Keratinocyte (primary cell): ENCODE measurements at regions not wholly inside any gene's neighbourhood (a gene's known extent, or its start where the extent isn't known, plus 50 kb on each side); places are given as distances from the start of the nearest gene placed in this dataset.
A peak's percentile ranks its signal among the peaks of the same experiment; 100 is the strongest.

Source experiments
- DNase-seq: peaks from one replicate; pipeline ENCODE4 v3.0.0-alpha.2; 2011; ENCODE audit warnings: low read depth, missing footprints, low spot score
- FAIRE-seq: peaks from 2 replicates; lab custom pipeline; 2011; peaks lifted over from hg19 to GRCh38; lab: Jason Lieb, UNC
- H2AFZ ChIP-seq: 2 replicates; pipeline ENCODE4 v1.6.0; 2012; ENCODE audit warnings: low read length, control low read depth, inconsistent platforms; ENCODE audit not compliant: control insufficient read depth
- H3K27ac ChIP-seq: 2 replicates; pipeline ENCODE4 v1.5.1; 2011; ENCODE audit warnings: low read length; ENCODE audit not compliant: control insufficient read depth, insufficient read depth
- H3K27me3 ChIP-seq: 3 replicates; pipeline ENCODE4 v1.6.0; 2011; ENCODE audit warnings: low read length; ENCODE audit not compliant: control insufficient read depth, insufficient read depth; ENCODE audit errors: extremely low read depth
- H3K36me3 ChIP-seq, 2 experiments: 2 replicates in 1 of 2; 3 replicates in 1 of 2; pipeline ENCODE4 v1.5.1; 2011; ENCODE audit warnings: low read length in 2 of 2, mild to moderate bottlenecking in 1 of 2; ENCODE audit not compliant: control insufficient read depth in 2 of 2, insufficient read depth in 2 of 2; ENCODE audit errors: extremely low read depth in 1 of 2
- H3K4me1 ChIP-seq: 3 replicates; pipeline ENCODE4 v1.5.1; 2011; ENCODE audit warnings: low read length; ENCODE audit not compliant: control insufficient read depth, insufficient read depth; ENCODE audit errors: extremely low read depth
- H3K4me2 ChIP-seq: 3 replicates; pipeline ENCODE4 v1.6.0; 2011; ENCODE audit warnings: low read depth, low read length; ENCODE audit not compliant: control insufficient read depth, insufficient read depth; ENCODE audit errors: extremely low read depth
- H3K4me3 ChIP-seq, 3 experiments: fragments of 200-600 bp in 1 of 3; sonication (generic) in 1 of 3; 2 replicates in 2 of 3; 3 replicates in 1 of 3; pipeline ENCODE4 v1.5.1; 2011 to 2016; ENCODE audit warnings: low read length in 3 of 3, mild to moderate bottlenecking in 3 of 3, control low read depth in 2 of 3, inconsistent platforms in 1 of 3, low read depth in 1 of 3, mixed read lengths in 1 of 3, mixed run types in 1 of 3, moderate library complexity in 1 of 3; ENCODE audit not compliant: control insufficient read depth in 2 of 3, insufficient read depth in 2 of 3; ENCODE audit errors: extremely low read depth in 1 of 3
- H3K79me2 ChIP-seq: 2 replicates; pipeline ENCODE4 v1.6.0; 2012; ENCODE audit warnings: low read length; ENCODE audit not compliant: control insufficient read depth, insufficient read depth
- H3K9ac ChIP-seq: 3 replicates; pipeline ENCODE4 v1.6.0; 2011; ENCODE audit warnings: low read length; ENCODE audit not compliant: control insufficient read depth, insufficient read depth; ENCODE audit errors: extremely low read depth
- H3K9me1 ChIP-seq: 3 replicates; pipeline ENCODE4 v1.6.0; 2011; ENCODE audit warnings: low read length; ENCODE audit not compliant: control insufficient read depth, insufficient read depth; ENCODE audit errors: extremely low read depth
- H3K9me3 ChIP-seq: 2 replicates; pipeline ENCODE4 v1.5.1; 2012; ENCODE audit warnings: low read depth, low read length; ENCODE audit not compliant: control insufficient read depth
- H4K20me1 ChIP-seq: 3 replicates; pipeline ENCODE4 v1.6.0; 2011; ENCODE audit warnings: low read length; ENCODE audit not compliant: control insufficient read depth, insufficient read depth; ENCODE audit errors: extremely low read depth
- EZH2 ChIP-seq: IDR thresholded peaks from one replicate; pipeline ENCODE4 v1.6.1; 2012; ENCODE audit warnings: inconsistent platforms, mild to moderate bottlenecking, low read length, moderate library complexity
- dilution Hi-C: fragments of 300-500 bp; cut with MboI; formaldehyde crosslinking; loops from one replicate; pipeline ENCODE4 v1.7.0; 2020; ENCODE audit warnings: low sequenced_read_pairs; ENCODE audit not compliant: extremely low pct_ligation_motif_present
- TF ChIP-seq, protein P1 (sequence below), 3 experiments: IDR thresholded peaks in 1 of 3; conservative IDR thresholded peaks in 1 of 3; optimal IDR thresholded peaks in 1 of 3; 2 replicates in 2 of 3; 3 replicates in 1 of 3; pipeline versions ENCODE3 to v1.5.1; 2011; ENCODE audit warnings: low read length in 3 of 3, mild to moderate bottlenecking in 3 of 3, moderate library complexity in 2 of 3, control low read depth in 1 of 3, inconsistent platforms in 1 of 3; ENCODE audit not compliant: insufficient read depth in 2 of 3; ENCODE audit errors: extremely low read depth in 1 of 3

DNA sequence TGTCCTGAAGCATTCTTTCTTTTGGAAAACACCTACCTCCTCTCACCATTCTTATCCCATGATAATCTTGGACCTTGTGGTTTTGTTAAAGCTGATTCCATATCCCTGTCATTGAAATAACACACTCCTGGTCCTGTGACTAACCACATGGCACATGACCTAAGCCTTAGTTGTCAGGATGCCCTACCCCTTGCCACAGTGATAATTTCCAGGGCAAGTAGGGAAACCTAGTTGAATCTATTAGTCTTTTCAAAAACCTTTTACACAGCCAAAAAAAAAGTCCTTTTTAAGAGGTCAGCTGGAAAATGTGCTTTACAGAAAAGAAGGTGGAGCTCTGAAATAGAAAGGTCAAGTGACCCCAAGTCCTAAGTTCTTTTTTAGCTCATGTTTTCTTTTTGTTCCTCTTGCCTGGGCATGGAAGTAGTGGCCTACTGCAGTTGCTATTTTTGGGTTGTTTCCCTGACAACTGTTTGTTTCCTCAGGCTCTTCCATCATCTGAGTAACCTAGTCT is 608.4 kb downstream of the LRFN5 start:
- DNase-seq (peak; percentile 65), FAIRE-seq (peak; percentile 94)
- Histone ChIP-seq H2AFZ (peak overlapping the region; percentile 60), H3K79me2 (no peaks in the 10 kb centered on the region), H3K9ac (peak overlapping the region; percentile 62), H3K27ac (peak overlapping the region; percentile 89), H3K4me2 (peak overlapping the region; percentile 58), H3K9me1 (no peaks in the 10 kb centered on the region), H3K9me3 (no peaks in the 10 kb centered on the region), H3K4me3 (no peak overlapping the region), H3K36me3 (no peaks in the 10 kb centered on the region), H3K4me1 (peaks cover 20% of the 10 kb centered on the region), H4K20me1 (no peaks in the 10 kb centered on the region), H3K27me3 (no peaks in the 10 kb centered on the region)
- dilution Hi-C loops, result no loop called here
- TF ChIP-seq, protein P1, sequence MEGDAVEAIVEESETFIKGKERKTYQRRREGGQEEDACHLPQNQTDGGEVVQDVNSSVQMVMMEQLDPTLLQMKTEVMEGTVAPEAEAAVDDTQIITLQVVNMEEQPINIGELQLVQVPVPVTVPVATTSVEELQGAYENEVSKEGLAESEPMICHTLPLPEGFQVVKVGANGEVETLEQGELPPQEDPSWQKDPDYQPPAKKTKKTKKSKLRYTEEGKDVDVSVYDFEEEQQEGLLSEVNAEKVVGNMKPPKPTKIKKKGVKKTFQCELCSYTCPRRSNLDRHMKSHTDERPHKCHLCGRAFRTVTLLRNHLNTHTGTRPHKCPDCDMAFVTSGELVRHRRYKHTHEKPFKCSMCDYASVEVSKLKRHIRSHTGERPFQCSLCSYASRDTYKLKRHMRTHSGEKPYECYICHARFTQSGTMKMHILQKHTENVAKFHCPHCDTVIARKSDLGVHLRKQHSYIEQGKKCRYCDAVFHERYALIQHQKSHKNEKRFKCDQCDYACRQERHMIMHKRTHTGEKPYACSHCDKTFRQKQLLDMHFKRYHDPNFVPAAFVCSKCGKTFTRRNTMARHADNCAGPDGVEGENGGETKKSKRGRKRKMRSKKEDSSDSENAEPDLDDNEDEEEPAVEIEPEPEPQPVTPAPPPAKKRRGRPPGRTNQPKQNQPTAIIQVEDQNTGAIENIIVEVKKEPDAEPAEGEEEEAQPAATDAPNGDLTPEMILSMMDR (optimal IDR thresholded peaks at IDR 0.05 in 1 of 3, IDR thresholded peaks at IDR 0.05 in 1 of 3, conservative IDR thresholded peaks at IDR 0.05 in 1 of 3; ENCODE audit: extremely low read depth in 1 of 3, insufficient read depth in 2 of 3, low read length in 3 of 3), result no peak
- no peak for TF ChIP-seq EZH2

- Histone ChIP-seq H3K9ac (no peak overlapping the region), H3K4me2 (no peak overlapping the region), H3K4me3 (no peak overlapping the region), H3K27ac (no peak overlapping the region), H4K20me1 (no peaks in the 10 kb centered on the region), H3K4me1 (no peaks in the 10 kb centered on the region), H2AFZ (no peak overlapping the region), H3K36me3 (no peaks in the 10 kb centered on the region), H3K9me3 (no peaks in the 10 kb centered on the region), H3K79me2 (no peaks in the 10 kb centered on the region), H3K9me1 (no peaks in the 10 kb centered on the region), H3K27me3 (no peaks in the 10 kb centered on the region)
- TF ChIP-seq EZH2, result no peak
- TF ChIP-seq, protein P1 (optimal IDR thresholded peaks at IDR 0.05 in 1 of 3, IDR thresholded peaks at IDR 0.05 in 1 of 3, conservative IDR thresholded peaks at IDR 0.05 in 1 of 3; ENCODE audit: extremely low read depth in 1 of 3, insufficient read depth in 2 of 3, low read length in 3 of 3), result no peak
- FAIRE-seq (no peak), DNase-seq (no peak)
- dilution Hi-C loops, result no loop called here
Measured at GRCh38 chr14:42200957-42201356, 594.3 kb downstream of the LRFN5 start.
